Uterus (tissue), 2 donors: ENCODE measurements at regions not wholly inside any gene's neighbourhood (a gene's known extent, or its start where the extent isn't known, plus 50 kb on each side); places are given as distances from the start of the nearest gene placed in this dataset.

Experiments used
- CTCF ChIP-seq, 4 experiments: fragments of 200-600 bp in 2 of 4; fragments of 450-650 bp in 2 of 4; sonication (generic) in 2 of 4; IDR thresholded peaks; one replicate each; pipeline ENCODE4 v1.5.1; 2016 to 2019; ENCODE audit warnings: antibody characterized with exemption in 4 of 4, mild to moderate bottlenecking in 2 of 4, moderate library complexity in 1 of 4
- POLR2A ChIP-seq, 2 donors: fragments of 450-650 bp; IDR thresholded peaks; one replicate each; pipeline ENCODE4 v1.6.1; 2016; ENCODE audit warnings: antibody characterized with exemption in 2 of 2, mild to moderate bottlenecking in 1 of 2, moderate library complexity in 1 of 2

- TF ChIP-seq CTCF (IDR thresholded peaks at IDR 0.05), result no peak
- TF ChIP-seq POLR2A (IDR thresholded peaks at IDR 0.05), result no peak
Observed at GRCh38 chr6:77019081-77019480, 444.2 kb downstream of the HTR1B start.
